HCT116 (cell line): ENCODE measurements at regions not wholly inside any gene's neighbourhood (a gene's known extent, or its start where the extent isn't known, plus 50 kb on each side); places are given as distances from the start of the nearest gene placed in this dataset.

Source experiments
- POLR2A ChIP-seq: IDR thresholded peaks from 2 replicates; pipeline ENCODE4 v1.7.0; 2011; ENCODE audit warnings: borderline replicate concordance; ENCODE audit not compliant: insufficient read depth, insufficient read length; ENCODE audit errors: extremely low read depth
- RAD21 ChIP-seq: IDR thresholded peaks from 2 replicates; pipeline ENCODE4 v1.6.1; 2012; ENCODE audit warnings: low read depth, mild to moderate bottlenecking
- TF ChIP-seq, protein P1 (sequence below), 3 experiments: fragments of 200-600 bp in 1 of 3; sonication (generic) in 1 of 3; IDR thresholded peaks in 2 of 3; conservative IDR thresholded peaks in 1 of 3; 2 replicates each; pipeline ENCODE4 v1.5.1; 2012 to 2017; ENCODE audit warnings: low read depth in 2 of 3, low read length in 2 of 3, antibody characterized with exemption in 1 of 3, borderline replicate concordance in 1 of 3, control low read depth in 1 of 3, mild to moderate bottlenecking in 1 of 3, mixed read lengths in 1 of 3, mixed run types in 1 of 3, moderate library complexity in 1 of 3; ENCODE audit not compliant: insufficient read depth in 1 of 3
- TF ChIP-seq, protein P2 (sequence below): IDR thresholded peaks from 2 replicates; pipeline ENCODE4 v1.6.1; 2012

DNA sequence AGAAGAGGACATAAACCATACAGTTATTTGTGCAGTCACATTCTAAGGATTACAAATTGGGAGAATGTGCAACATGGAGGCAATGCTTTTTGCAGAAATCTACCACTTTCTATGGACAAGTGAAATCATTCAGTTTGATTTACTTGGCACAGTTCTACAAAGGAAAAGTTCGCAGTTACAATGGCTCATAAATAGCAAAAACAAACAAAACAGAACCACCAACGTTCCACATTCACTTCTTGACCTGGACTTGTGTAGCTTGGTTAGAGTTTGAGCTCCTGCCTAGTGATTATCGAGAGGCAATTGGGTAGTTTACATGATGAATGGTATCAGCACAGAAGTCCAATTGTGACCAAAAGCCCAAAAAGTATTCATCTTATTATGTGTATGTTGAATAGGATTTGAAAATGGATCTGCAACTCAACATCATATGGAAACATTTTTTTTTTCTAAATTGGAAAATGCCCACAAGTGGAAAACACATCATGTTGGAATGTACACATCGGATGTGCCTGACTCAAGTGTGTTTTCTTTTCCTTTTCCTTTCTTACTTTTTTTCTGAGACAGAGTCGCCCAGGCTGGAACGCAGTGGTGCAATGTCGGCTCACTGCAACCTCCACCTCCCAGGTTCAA lies 123.8 kb downstream of the LUZP4 start:
- TF ChIP-seq, protein P1, sequence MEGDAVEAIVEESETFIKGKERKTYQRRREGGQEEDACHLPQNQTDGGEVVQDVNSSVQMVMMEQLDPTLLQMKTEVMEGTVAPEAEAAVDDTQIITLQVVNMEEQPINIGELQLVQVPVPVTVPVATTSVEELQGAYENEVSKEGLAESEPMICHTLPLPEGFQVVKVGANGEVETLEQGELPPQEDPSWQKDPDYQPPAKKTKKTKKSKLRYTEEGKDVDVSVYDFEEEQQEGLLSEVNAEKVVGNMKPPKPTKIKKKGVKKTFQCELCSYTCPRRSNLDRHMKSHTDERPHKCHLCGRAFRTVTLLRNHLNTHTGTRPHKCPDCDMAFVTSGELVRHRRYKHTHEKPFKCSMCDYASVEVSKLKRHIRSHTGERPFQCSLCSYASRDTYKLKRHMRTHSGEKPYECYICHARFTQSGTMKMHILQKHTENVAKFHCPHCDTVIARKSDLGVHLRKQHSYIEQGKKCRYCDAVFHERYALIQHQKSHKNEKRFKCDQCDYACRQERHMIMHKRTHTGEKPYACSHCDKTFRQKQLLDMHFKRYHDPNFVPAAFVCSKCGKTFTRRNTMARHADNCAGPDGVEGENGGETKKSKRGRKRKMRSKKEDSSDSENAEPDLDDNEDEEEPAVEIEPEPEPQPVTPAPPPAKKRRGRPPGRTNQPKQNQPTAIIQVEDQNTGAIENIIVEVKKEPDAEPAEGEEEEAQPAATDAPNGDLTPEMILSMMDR (IDR thresholded peaks at IDR 0.05 in 2 of 3, conservative IDR thresholded peaks at IDR 0.05 in 1 of 3; ENCODE audit: borderline replicate concordance in 1 of 3, insufficient read depth in 1 of 3, low read depth in 2 of 3, low read length in 2 of 3) = no peak
- TF ChIP-seq, protein P2, sequence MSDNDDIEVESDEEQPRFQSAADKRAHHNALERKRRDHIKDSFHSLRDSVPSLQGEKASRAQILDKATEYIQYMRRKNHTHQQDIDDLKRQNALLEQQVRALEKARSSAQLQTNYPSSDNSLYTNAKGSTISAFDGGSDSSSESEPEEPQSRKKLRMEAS = no peak
- TF ChIP-seq POLR2A (no peak), RAD21 (no peak)
